ENCODE measurements at regions not wholly inside any gene's neighbourhood (a gene's known extent, or its start where the extent isn't known, plus 50 kb on each side); places are given as distances from the start of the nearest gene placed in this dataset.

- DNase-seq: no peak
Observed at GRCh38 chr15:39471785-39472574, 108.9 kb upstream of the THBS1 start.

- DNase-seq: no peak
Observed at GRCh38 chr15:39472621-39473297, 108.1 kb upstream of the THBS1 start.

GRCh38 chr15:39473298-39473947, 107.5 kb upstream of the THBS1 start:
- no peak for DNase-seq

GRCh38 chr15:39474657-39475056, 106.2 kb upstream of the THBS1 start:
- DNase-seq: no peak

GRCh38 chr15:39478996-39479395, 101.9 kb upstream of the THBS1 start:
- no peak for DNase-seq

- peak; percentile 20 for DNase-seq
Observed at GRCh38 chr15:39479911-39480310, 101.0 kb upstream of the THBS1 start.

- no peak for DNase-seq
Observed at GRCh38 chr15:39482459-39482858, 98.4 kb upstream of the THBS1 start.

- no peak for DNase-seq
Observed at GRCh38 chr15:39486621-39487457, 94.0 kb upstream of the THBS1 start.

- no peak for DNase-seq
Observed at GRCh38 chr15:39487458-39487735, 93.5 kb upstream of the THBS1 start.

GRCh38 chr15:39488516-39488915, 92.4 kb upstream of the THBS1 start:
- no peak for DNase-seq

- DNase-seq: no peak
Observed at GRCh38 chr15:39488961-39489360, 91.9 kb upstream of the THBS1 start.

GRCh38 chr15:39491115-39491885, 89.6 kb upstream of the THBS1 start:
- no peak for DNase-seq

GRCh38 chr15:39491886-39492490, 88.9 kb upstream of the THBS1 start:
- DNase-seq: no peak

GRCh38 chr15:39493424-39494067, 87.3 kb upstream of the THBS1 start:
- DNase-seq: no peak

GRCh38 chr15:39494462-39494861, 86.4 kb upstream of the THBS1 start:
- DNase-seq: peak; percentile 41

- no peak for DNase-seq
Observed at GRCh38 chr15:39495871-39496840, 84.7 kb upstream of the THBS1 start.

GRCh38 chr15:39497016-39497758, 83.7 kb upstream of the THBS1 start:
- no peak for DNase-seq

- DNase-seq: peak; percentile 31
Observed at GRCh38 chr15:39497759-39498565, 82.9 kb upstream of the THBS1 start.

- DNase-seq: no peak
Observed at GRCh38 chr15:39498629-39499028, 82.2 kb upstream of the THBS1 start.

Measured in NK-92 treated with Interleukin-12 subunit alpha and Interleukin-12 subunit beta, amount 100 ng/mL, for 24 hours (cell line).